Ascending aorta (tissue), 2 donors: ENCODE measurements at regions not wholly inside any gene's neighbourhood (a gene's known extent, or its start where the extent isn't known, plus 50 kb on each side); places are given as distances from the start of the nearest gene placed in this dataset.
"Not testable (repeated sequence)": the region's sequence is repeated elsewhere in the genome, so short reads cannot be mapped to it uniquely, and the experiment has no call there.

Experiments
- DNase-seq, 2 donors: peaks; one replicate each; pipeline ENCODE4 v3.0.0-alpha.2; 2019; ENCODE audit warnings: low spot score in 2 of 2
- H3K27ac ChIP-seq, 2 donors: fragments of 200-600 bp; sonication (generic); one replicate each; pipeline ENCODE4 v1.5.1; 2016 to 2017; ENCODE audit warnings: mild to moderate bottlenecking in 1 of 2
- H3K27me3 ChIP-seq: fragments of 200-600 bp; sonication (generic); one replicate; pipeline ENCODE4 v1.5.1; 2017
- H3K36me3 ChIP-seq, 2 donors: fragments of 200-600 bp; sonication (generic); one replicate each; pipeline ENCODE4 v1.5.1; 2016
- H3K4me1 ChIP-seq, 2 donors: fragments of 200-600 bp; sonication (generic); one replicate each; pipeline ENCODE4 v1.5.1; 2016 to 2017; ENCODE audit warnings: mild to moderate bottlenecking in 1 of 2
- H3K4me3 ChIP-seq, 2 donors: fragments of 200-600 bp; sonication (generic); one replicate each; pipeline ENCODE4 v1.5.1; 2016 to 2017; ENCODE audit warnings: mild to moderate bottlenecking in 1 of 2
- H3K9me3 ChIP-seq, 2 donors: fragments of 200-600 bp; sonication (generic); one replicate each; pipeline ENCODE4 v1.5.1; 2016
- CTCF ChIP-seq, 3 experiments: fragments of 200-600 bp in 2 of 3; fragments of 450-650 bp in 1 of 3; sonication (generic) in 2 of 3; IDR thresholded peaks; one replicate each; pipeline ENCODE4 v1.5.1; 2016 to 2019; ENCODE audit warnings: antibody characterized with exemption in 3 of 3, mild to moderate bottlenecking in 1 of 3, moderate library complexity in 1 of 3
- intact Hi-C: fragments of 100-400 bp; cut with DNase I; formaldehyde crosslinking; loops from one replicate; pipeline ENCODE4 v1.15.1; 2023

- Histone ChIP-seq H3K4me1 (no peaks in the 10 kb centered on the region), H3K27me3 (no peaks in the 10 kb centered on the region), H3K4me3 (no peak overlapping the region), H3K27ac (no peak overlapping the region), H3K36me3 (no peaks in the 10 kb centered on the region), H3K9me3 (no peaks in the 10 kb centered on the region)
- TF ChIP-seq CTCF (IDR thresholded peaks at IDR 0.05), result peak; percentile 36 to 86 (median 83)
- DNase-seq, result no peak
- intact Hi-C loops, result loop anchor here (2.0 kb wide), 1 partner anchor 62 kb away; no protein-coding TSS in a partner anchor
Observed at GRCh38 chr10:29386342-29386999, 97.6 kb downstream of the LYZL1 start.

- H3K9me3 ChIP-seq, result no peaks in the 10 kb centered on the region
- no peak overlapping the region for H3K4me3 ChIP-seq
- H3K4me1 ChIP-seq, result no peaks in the 10 kb centered on the region
- no peak for DNase-seq
- no peak for TF ChIP-seq CTCF (IDR thresholded peaks at IDR 0.05)
- no peaks in the 10 kb centered on the region for H3K27me3 ChIP-seq
- intact Hi-C loops, result loop anchor here (2.0 kb wide), 1 partner anchor 62 kb away; no protein-coding TSS in a partner anchor
- no peaks in the 10 kb centered on the region for H3K36me3 ChIP-seq
- H3K27ac ChIP-seq, result no peak overlapping the region
Observed at GRCh38 chr10:29387269-29387668, 98.4 kb downstream of the LYZL1 start.

GRCh38 chr10:29388112-29388511, 99.2 kb downstream of the LYZL1 start:
- H3K4me3 ChIP-seq, H3K27ac ChIP-seq, DNase-seq, H3K9me3 ChIP-seq, H3K27me3 ChIP-seq, H3K4me1 ChIP-seq, intact Hi-C loops, H3K36me3 ChIP-seq: not testable (repeated sequence)

GRCh38 chr10:29389493-29389892, 100.6 kb downstream of the LYZL1 start:
- no peak overlapping the region for H3K4me3 ChIP-seq
- H3K9me3 ChIP-seq, result no peaks in the 10 kb centered on the region
- no peak overlapping the region for H3K27ac ChIP-seq
- no peak for DNase-seq
- intact Hi-C loops, result no loop called here
- no peaks in the 10 kb centered on the region for H3K4me1 ChIP-seq
- H3K36me3 ChIP-seq, result no peaks in the 10 kb centered on the region
- no peak for TF ChIP-seq CTCF (IDR thresholded peaks at IDR 0.05)
- no peaks in the 10 kb centered on the region for H3K27me3 ChIP-seq

GRCh38 chr10:29389935-29390334, 101.1 kb downstream of the LYZL1 start:
- Histone ChIP-seq H3K9me3 (no peaks in the 10 kb centered on the region), H3K27ac (no peak overlapping the region), H3K27me3 (no peaks in the 10 kb centered on the region), H3K36me3 (no peaks in the 10 kb centered on the region), H3K4me3 (no peak overlapping the region), H3K4me1 (no peaks in the 10 kb centered on the region)
- intact Hi-C loops, result no loop called here
- DNase-seq, result no peak
- no peak for TF ChIP-seq CTCF (IDR thresholded peaks at IDR 0.05)

GRCh38 chr10:29392376-29393021, 103.6 kb downstream of the LYZL1 start:
- H3K27ac ChIP-seq, result no peak overlapping the region
- H3K4me3 ChIP-seq, result no peak overlapping the region
- no peak for DNase-seq
- no peaks in the 10 kb centered on the region for H3K4me1 ChIP-seq
- intact Hi-C loops, result loop anchor here (1.0 kb wide), 1 partner anchor 764 kb away; no protein-coding TSS in a partner anchor
- no peaks in the 10 kb centered on the region for H3K36me3 ChIP-seq
- no peaks in the 10 kb centered on the region for H3K27me3 ChIP-seq
- TF ChIP-seq CTCF (IDR thresholded peaks at IDR 0.05), result peak; percentile 25 to 81 (median 70)
- H3K9me3 ChIP-seq, result no peaks in the 10 kb centered on the region
